LoVo (cell line): ENCODE measurements at regions not wholly inside any gene's neighbourhood (a gene's known extent, or its start where the extent isn't known, plus 50 kb on each side); places are given as distances from the start of the nearest gene placed in this dataset.
A peak's percentile ranks its signal among the peaks of the same experiment; 100 is the strongest.
"Not testable (repeated sequence)": the region's sequence is repeated elsewhere in the genome, so short reads cannot be mapped to it uniquely, and the experiment has no call there.

Source experiments
- DNase-seq: peaks from one replicate; pipeline ENCODE4 v3.0.0-alpha.2; 2016; ENCODE audit warnings: low spot score

DNA sequence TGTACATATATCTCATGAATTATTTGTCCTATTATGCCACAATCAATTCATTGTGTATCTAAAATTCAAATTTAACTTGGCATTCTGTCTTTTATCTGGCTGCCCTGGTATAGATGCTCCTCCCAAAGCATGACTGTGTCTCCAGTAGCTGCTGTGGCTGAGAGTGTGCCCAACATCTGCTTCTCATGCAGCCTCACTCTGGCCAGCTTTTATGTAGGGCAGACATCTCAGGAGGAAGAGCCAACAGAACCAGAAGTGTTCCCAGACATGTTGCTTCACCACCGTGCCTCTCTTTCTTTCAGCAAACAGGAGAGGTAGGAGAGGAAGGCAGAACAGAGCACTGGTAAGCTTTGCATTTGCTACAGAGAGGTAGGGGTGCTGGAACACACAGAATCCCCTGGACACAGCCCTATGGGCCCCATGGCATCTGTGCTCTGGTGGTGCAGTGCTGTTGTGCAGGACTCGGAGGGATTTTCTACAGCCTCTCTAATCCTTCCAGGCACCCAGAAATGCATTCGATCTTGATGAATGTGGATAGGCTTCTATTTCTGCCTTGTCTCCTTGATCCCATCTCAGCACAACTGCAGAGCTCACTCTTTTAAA lies 637.1 kb downstream of the UTRN start:
- no peak for DNase-seq

DNA sequence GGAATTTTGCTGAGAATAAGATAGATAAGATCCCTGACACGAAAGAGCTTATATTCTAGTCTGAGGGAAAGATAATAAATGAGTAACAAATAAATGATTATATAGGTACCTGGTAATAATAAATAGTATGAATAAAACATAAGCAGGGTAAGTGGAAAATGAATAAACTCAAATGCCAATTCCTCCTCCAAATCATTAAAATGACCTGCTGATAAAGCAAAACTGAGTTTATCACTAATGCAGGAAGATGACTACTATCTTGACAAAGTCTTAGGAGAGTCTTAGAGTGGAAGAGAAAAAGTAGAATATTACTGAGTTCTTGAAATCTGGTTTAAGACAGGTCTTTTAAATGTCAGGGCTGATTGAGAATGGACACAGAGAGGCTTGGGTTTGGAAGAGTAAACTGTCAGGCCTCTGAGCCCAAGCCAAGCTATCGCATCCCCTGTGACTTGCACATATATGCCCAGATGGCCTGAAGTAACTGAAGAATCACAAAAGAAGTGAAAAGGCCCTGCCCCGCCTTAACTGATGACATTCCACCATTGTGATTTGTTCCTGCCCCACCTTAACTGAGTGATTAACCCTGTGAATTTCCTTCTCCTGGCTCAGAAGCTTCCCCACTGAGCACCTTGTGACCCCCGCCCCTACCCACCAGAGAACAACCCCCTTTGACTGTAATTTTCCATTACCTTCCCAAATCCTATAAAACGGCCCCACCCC lies 637.8 kb downstream of the UTRN start:
- not testable (repeated sequence) for DNase-seq

DNA sequence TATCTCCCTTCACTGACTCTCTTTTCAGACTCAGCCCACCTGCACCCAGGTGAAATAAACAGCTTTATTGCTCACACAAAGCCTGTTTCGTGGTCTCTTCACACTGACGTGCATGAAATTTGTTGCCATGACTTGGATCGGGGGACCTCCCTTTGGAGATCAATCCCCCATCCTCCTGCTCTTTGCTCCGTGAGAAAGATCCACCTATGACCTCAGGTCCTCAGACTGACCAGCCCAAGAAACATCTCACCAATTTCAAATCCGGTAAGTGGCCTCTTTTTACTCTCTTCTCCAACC lies 638.3 kb downstream of the UTRN start:
- not testable (repeated sequence) for DNase-seq

DNA sequence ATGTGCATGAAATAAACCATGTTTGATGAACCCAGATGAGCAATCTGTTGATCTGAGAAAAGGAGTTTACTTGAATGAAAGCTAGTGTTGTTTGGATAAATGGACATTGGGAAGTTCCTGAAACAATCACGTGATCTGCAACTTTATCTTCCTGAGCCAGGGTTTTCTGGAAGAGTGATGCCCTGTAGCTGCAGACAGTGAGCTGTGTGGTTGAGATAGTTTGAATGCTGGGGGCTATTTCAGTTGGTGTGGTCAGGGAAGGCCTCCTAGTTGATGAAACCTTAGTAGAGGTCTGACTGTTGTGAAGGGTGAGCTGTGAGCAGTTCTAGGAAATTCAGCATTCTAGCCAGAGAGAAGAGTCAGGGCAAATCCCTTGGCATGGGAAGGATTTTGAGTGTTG lies 643.7 kb downstream of the UTRN start:
- DNase-seq, result no peak

DNA sequence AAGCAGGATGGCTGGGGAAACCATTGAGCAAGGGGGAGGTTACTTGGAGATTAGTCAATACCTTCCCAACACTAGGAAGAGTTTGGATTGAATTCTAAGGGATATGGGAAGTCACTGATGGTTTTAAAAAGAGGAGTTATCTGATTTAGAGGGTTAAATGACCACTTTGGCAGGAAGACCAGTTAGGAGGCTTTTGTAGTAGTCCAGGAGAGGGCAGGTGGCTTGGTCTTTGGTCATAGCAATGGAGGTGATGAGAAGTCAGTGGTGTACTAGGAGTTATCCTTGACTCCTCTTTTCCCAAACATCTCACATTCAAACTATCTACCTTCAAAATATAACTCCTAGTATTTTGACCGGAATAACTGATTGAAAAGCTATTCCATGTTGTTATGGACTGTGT lies 644.1 kb downstream of the UTRN start:
- DNase-seq, result no peak

DNA sequence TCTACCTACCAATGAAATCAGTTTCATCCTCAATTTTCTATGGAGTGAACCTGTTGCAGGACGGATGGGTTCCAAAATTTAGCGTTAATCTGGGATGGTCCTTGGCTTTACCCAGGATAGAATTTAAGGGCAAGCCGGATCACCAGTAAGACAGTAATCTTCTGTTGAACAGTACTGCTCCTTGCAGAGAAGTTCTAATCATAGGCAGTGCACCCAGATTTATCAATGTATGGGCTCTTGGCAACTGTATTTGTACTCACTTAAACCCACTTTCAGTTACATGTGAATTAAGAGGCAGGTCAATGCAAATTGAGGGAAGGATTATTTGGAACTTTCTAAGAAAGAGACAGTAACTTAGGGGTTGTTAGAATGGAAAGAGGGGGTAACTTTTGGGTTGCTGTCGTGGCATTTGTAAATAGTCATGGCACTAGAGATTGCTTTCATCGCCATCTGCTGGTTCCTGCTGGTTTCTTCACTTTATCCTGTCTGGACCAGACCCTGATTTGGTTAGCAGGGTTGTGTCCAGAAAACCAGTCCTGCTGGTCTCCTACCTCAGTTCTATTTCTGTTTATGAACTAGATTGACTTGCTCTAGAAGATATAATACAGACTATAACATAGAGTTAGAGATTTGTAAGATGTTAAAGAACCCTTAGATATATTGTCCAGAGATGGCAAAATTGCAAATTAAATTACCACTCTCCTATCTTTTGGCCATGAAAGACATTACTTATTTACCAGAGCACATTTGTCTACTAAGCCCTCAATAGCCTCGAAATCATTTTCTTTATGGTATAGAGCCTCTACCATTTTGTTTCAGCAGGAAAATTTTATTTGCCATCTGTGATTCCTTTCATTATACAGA lies 646.3 kb downstream of the UTRN start:
- DNase-seq, result peak; percentile 39

DNA sequence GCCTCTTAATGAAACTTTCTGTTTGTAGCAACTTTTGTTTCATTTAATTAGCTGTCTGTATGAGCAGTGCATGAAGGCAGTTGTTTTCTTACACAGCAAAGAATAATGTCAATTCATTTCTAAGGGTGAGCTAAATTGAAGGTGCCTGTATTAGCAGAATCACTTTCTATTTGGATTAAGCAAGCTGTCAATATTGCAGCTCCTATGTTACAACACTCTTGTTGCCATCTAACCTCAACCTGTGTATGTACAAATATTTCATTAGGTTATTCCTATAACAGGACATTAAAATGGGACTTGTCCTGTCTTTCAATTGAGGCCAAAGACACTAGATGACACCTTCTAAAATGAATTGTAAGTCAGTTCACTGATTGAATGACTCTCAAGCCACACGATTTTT lies 647.5 kb downstream of the UTRN start:
- no peak for DNase-seq

DNA sequence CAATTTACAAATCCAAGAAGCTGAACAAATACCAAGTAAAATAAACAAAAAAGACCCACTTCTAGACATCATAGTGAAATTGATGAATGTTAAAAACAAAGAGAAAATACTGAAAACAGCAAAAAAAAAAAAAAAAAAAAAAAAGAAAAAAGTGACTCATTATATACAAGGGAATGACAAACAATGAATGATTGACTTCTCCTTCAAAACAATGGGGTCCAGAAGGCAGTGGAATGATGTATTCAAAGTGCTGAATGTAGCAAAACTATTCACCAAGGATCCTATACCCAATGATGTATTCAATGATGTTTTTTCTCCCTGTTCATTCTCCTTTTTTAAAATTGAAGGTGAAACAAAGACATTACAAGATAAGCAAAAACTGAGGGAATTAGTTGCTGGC lies 650.0 kb downstream of the UTRN start:
- no peak for DNase-seq

DNA sequence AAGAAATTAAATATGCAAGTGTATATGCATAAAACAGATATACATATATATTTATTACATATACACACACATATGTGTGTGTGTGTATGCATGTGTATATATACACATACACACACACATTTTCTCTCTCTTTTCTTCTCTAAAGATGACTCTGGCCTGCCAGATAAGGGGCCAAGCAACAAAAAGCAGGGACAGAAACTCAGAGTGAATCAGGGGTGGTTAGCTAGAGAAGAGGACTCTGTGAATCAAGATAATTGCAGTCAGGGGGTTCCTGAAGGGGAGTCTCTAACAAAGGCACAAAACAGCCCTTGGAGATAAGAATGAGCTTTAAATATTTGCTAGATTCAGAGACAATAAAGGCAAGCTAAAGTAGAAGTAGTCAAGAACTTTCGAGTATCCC lies 650.5 kb downstream of the UTRN start:
- DNase-seq, result no peak

DNA sequence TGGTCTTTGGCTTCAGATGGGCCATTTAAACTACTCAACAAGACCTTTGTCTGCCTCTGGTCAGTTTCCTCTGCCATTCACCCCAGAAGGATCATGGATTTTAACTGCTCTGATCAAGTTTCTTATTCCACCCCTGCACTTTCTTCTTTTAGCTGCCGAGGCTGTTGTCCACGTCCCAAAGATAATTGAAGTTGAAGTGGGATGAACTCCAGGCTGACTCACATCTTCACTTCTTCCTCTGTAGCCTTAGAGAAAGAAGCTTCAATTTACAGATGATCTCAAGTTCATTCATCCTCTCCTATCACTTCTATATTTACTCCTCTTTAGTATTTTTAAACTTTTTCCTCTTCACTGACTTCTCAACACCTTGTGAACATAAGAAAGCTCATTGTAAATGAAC lies 651.6 kb downstream of the UTRN start:
- no peak for DNase-seq

DNA sequence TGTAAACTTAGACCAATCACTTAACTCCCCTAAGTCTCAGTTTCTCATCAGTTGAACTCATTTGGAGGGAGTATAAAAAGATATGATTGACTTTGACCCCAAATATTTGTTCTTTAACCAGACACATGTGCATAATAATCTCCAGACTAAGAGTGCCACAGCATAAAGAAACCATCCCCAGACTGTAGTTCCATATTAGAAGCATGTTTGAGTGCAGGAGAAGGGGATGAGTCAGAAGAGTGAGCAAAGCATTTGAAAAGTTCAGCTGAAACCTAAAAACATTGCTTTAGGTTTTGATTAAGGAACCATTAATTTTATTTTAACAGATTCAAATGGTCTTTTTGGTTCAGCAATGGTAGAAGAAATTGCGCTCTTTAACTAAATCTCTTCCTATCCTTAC lies 654.8 kb downstream of the UTRN start:
- DNase-seq, result no peak

DNA sequence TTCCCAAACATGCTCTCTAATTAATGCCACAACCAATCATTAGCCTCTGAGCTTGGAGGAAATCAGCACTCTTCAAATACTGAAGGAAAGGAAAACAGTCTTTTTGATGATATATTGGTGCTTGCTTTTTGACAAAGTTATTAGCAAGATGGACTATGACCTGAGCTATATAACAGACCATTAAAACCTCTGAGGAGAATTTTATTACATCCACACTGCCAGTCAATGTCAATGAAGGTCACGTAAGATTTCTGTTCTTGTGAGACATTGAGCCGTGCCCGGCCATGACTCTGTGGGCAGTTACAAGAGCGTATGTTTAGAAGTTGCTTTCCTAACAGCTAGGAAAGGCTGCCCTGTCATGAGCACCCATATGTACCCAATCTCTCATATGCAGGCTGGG lies 659.0 kb downstream of the UTRN start:
- DNase-seq, result no peak

DNA sequence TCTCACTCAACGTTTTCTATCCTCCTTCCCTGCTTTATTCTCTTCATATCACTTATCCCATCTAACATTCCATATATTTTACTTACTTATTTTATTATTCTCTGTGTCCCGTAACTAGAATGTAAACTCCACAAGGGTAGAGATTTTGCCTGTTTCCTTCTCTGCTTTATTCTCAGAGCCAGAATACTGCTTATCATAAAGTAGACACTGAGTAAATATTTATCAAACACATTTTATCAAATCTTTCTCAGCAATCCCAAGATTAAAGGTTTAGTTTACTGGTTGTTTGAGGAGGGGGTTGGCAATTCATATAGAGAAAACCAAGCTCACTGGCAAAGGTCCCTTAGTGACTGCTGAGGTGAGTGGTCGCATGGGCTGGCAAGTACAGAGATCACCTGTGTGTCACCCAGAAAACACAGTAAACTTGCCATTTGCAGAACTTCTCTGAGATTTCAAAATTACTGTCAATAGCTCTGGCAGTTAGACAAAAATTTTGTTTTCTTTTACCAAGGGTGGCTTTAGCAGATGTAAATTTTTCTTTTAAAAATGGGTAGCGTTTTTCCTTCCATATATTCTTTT lies 662.4 kb downstream of the UTRN start:
- DNase-seq, result no peak

DNA sequence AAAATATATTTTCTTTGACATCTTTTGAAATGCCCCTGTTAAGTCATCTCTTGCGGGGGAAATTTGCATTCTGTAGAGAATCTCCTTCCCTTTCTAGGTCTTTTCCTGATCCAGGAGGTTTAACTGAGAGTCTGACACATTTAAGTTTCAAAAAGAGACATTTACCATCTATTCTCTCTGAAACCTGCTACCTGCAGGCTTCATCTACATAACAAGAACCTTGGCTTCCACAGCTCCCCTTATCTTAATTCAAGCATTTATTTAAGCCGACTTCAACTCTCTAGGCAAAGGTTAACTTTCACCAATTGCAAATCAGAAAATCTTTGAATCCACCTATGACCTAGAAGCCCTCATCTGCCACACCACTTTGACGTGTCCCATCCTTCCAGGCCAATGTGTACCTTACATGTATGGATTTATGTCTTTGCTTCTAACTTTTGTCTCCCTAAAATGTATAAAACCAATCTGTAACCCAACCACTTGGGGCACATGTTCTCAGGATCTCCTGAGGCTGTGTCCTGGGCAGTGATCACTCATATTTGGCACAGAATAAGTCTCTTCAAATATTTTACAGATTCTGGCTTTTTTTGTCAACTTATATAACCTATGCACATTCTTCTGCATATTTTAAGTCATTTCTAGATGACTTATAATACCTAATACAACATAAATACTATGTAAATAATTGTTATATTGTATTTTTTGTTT lies 666.7 kb downstream of the UTRN start:
- DNase-seq, result no peak

DNA sequence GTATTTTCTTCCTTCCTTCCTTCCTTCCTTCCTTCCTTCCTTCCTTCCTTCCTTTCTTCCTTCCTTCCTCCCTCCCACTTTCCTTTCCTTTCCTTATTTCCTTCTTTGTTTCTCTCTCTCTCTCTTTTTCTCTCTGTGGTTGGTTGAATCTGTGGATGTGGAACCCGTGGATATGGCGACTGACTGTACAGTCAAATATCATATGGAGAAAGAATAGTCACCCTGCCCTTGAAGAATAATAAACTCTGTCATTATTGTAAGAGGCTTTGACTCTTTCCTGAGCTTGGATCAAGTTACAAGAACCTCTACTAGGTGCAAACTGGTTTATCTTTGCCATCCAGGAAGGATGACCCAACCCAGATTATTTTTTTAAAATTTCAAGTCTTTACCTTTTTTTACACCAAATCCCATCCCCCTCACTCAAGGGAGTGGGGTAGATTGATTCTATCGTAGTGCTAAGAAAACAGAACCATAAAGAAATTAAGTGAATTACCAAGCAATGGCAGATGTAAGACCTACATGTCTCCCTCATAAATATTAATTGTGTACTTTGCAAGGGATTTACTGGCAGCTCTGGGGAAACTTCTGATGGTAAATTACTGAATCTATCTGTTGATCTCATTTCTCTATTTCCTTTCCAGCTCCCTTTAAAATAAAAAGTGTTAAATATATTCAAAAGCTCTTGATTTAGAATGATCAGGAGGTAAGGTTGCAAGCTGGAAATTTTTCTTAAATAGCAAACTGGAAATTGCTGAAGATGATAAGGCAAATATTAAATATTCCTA lies 667.5 kb downstream of the UTRN start:
- no peak for DNase-seq

DNA sequence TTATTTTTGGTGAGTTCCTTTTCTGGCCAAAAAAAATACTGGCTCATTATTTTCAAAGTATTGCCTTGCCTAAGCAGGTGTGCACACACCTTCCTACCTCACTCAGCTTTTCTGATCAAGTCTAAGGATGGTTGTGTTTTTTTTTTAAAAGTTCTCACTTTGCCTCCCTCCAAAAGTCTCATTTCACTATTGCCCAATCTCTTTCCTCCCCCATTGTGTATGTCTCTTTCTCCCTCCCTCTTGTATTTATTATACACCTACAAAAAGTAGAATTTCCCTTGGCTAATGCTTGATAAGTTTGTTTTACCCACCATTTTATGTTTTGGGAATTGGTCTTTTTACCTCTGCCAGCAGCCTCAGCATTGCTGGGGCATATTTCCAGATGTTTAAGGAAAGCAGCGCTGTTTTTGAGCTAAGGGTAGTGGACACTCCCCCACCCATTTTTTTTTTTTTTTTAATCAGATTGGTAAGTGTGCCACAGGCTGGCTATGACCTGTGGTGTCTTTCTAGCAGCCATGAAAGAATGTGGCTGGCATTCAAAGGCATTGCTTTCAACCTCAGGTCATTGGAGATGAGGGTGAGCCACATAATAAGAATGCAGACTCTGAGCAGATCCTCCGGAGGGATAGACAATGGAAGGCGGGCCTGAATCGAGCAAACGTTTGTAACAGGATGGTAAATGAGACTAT lies 668.6 kb downstream of the UTRN start:
- peak; percentile 32 for DNase-seq

DNA sequence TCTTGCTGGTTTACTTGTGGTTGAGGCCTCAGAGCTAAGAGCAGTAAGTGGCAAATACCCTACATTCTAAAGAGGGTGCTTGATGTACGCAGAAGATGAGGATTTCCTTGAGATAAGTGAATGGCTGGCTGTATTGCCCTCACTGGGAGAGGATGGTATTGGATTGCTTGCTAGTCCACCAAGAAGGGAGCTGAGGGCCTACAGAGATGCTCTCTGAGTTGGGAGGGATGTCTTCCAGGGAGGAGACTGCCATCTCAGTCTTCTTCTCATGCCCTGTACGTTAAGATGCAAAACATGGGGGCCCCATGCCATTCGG lies 669.1 kb downstream of the UTRN start:
- no peak for DNase-seq

DNA sequence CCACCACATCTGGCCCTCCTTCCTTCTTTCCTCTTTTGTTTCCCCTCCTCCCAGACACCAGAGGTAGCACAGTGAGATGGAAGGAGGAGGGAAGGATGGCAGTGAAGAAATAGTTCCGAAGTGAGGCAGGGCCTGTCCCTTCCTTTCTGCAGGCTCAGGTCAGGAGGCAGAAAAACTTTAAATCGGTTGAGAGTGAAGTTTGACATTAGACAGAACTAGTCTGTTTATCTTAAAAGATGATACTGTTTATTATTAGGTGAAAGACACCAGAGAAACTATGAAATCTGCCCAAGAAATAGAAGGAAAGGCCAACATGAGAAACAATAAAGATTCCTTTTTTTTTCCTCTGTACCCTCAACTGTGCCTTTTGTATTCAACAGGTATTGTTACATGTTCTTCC lies 670.3 kb downstream of the UTRN start:
- no peak for DNase-seq

DNA sequence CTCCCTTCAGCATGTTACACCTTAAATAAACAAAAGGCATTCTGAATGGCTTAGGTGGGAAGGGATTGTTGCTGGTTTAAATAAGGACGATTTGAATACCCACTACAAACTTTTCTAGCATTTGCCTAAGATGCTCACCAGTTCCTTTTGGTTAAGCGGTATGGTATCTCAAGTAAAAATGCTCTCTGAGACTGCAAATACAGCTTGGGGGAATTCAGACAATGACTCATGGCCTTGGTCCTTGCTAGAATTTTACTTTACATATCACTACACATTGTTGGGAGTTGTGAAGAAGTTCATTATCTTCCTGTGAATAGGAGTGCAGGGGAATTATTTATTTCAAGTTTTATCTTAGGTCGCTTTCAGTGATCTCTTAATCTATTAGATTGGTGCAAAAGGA lies 670.7 kb downstream of the UTRN start:
- no peak for DNase-seq

DNA sequence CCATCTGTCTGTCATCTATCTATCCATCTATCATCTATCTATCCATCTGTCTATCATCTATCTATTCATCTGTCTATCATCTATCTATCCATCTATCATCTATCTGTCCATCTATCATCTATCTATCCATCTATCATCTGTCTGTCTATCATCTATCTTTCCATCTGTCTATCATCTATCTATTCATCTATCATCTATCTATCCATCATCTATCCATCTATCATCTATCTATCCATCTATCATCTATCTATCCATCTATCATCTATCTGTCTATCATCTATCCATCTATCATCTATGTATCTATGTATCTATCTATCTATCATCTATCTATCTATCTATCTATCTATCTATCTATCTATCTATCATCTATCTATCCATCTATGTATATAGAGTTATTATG lies 671.6 kb downstream of the UTRN start:
- not testable (repeated sequence) for DNase-seq

DNA sequence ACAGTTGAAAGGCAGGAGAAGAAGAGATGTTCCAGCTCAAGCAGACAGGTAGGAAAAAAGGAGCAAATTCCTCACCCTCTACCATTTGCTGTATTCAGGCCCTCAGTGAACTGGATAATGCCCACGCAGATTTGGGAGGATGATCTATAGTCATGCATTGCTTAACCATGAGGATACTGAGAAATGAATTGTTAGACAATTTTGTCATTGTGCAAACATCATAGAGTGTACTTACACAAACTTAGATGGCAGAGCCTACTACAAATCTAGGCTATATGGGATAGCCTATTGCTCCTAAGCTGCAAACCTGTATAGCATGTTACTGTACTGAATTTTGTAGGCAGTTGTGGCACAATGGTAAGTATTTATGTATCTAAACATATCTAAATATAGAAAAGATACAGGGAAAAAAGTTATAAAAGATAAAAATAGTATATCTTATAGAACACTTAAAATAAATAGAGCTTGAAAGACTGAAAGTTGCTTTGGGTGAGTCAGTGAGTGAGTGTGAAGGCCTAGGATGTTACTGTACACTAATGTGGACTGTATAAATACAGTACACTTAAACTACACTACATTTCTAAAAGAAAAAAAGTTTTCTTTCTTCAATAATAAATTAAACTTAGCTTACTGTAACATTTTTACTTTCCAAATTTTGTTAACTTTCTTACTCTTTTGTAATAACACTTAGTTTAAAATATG lies 672.3 kb downstream of the UTRN start:
- no peak for DNase-seq
